ENCODE measurements at regions not wholly inside any gene's neighbourhood (a gene's known extent, or its start where the extent isn't known, plus 50 kb on each side); places are given as distances from the start of the nearest gene placed in this dataset.

DNA sequence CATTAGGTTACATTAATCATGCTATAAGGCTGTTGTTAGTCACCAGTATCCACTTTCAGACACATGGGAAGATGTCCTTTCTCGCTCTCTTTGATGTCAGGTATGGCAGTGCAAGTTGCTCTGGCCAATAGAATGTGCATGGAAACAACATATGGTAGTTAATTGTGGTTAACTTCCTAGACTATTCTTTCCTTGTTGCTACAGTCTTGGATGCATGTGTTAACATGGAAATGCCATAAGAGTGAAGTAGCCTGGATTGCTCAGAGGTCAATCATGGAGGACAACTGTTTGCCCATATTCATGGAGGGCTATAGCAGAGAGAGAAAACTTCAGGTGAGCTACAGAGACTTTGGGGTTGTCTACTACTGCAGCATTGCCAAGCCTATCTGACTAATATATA lies 245.8 kb upstream of the GAS1 start:
- H3K9me3 ChIP-seq = no peaks in the 10 kb centered on the region
- no peak for DNase-seq
- H3K36me3 ChIP-seq = no peaks in the 10 kb centered on the region
- intact Hi-C loops (cut with DNase I) = no loop called here
- H3K27me3 ChIP-seq = peaks cover 0 to 12% (median 0%) of the 10 kb centered on the region in 9 donors
- no peak overlapping the region for H3K27ac ChIP-seq
- ATAC-seq = no peak
- TF ChIP-seq, protein P1, sequence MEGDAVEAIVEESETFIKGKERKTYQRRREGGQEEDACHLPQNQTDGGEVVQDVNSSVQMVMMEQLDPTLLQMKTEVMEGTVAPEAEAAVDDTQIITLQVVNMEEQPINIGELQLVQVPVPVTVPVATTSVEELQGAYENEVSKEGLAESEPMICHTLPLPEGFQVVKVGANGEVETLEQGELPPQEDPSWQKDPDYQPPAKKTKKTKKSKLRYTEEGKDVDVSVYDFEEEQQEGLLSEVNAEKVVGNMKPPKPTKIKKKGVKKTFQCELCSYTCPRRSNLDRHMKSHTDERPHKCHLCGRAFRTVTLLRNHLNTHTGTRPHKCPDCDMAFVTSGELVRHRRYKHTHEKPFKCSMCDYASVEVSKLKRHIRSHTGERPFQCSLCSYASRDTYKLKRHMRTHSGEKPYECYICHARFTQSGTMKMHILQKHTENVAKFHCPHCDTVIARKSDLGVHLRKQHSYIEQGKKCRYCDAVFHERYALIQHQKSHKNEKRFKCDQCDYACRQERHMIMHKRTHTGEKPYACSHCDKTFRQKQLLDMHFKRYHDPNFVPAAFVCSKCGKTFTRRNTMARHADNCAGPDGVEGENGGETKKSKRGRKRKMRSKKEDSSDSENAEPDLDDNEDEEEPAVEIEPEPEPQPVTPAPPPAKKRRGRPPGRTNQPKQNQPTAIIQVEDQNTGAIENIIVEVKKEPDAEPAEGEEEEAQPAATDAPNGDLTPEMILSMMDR (IDR thresholded peaks at IDR 0.05) = no peak
- no peak for TF ChIP-seq POLR2A (IDR thresholded peaks at IDR 0.05)
- 91 to 100% (median 97%) methylated on average over 1 of the region's 1 CpG for WGBS, 4 donors
- no peaks in the 10 kb centered on the region for H3K4me1 ChIP-seq
- no peak overlapping the region for H3K4me3 ChIP-seq

DNA sequence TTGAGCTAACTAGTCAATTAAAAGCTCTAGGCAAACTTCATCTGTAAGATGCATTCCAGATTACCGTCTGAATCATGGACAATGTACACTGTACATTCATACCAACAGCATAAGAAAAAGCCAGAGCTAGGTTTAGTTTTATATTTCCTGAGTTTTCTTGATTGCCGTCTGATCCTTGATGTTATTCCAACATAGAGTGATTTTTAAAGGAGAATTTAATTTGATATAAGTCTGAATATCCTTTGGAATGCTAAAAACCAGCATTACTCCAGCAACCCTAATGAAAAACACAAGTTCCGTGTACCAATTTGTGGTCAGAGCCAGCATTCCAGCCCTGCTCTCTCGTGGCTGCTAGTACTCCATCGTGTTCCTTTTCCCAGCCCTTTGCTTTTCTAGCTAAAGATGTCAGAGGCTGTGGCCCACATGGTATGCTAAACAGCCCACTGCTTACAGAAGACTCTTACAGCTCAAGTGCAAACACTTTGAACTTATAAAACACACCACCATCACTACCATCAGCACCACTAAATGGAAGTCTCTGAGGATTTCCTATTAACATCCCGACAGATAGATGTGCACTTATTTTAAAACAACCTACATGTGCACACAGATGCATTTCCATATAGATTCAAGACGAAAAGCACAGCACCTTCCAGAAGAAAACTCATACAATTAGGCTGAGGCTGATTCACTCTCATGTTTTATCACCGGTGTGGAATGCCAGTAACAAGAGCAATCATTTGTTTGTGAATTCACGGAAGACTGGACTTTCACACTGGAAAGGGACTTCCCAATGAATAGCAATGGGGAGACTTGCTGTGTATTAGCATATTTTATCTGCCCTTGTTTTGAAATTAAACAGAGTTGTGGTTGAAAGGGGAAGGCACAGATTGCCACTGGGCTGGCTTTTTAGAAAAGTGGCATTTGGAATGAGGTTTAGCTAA lies 246.9 kb upstream of the GAS1 start:
- no peak for TF ChIP-seq POLR2A (IDR thresholded peaks at IDR 0.05)
- TF ChIP-seq, protein P1 (IDR thresholded peaks at IDR 0.05) = no peak
- Histone ChIP-seq H3K4me3 (no peak overlapping the region), H3K27ac (peak overlapping the region in 1 of 12 donors; percentile 27), H3K9me3 (no peaks in the 10 kb centered on the region), H3K36me3 (no peaks in the 10 kb centered on the region), H3K27me3 (peaks cover 0 to 16% (median 0%) of the 10 kb centered on the region in 9 donors), H3K4me1 (no peaks in the 10 kb centered on the region)
- ATAC-seq (no peak), DNase-seq (no peak)
- 69 to 74% (median 74%) methylated on average over 9 of the region's 9 CpGs for WGBS, 4 donors
- intact Hi-C loops (cut with DNase I) = no loop called here

DNA sequence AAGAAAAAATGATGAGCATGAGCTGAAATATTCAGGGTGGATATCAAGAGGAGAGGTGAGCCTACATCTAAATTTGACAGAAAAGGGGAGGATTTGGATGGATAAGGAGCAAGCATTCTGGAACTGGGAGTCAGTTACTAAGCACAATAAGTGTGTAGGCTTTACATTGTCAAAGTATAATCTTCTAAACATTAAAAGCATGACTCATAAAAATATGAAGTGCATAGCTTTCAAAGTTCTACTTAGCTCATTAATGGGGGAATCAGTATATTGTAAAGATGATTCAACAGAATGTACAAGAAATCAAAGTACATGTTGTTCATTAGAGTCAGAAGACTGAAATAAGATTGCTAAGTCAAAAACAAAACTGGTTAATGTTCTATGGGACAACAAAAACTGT lies 248.0 kb upstream of the GAS1 start:
- TF ChIP-seq POLR2A (IDR thresholded peaks at IDR 0.05) = no peak
- TF ChIP-seq, protein P1 (IDR thresholded peaks at IDR 0.05) = no peak
- no peak overlapping the region for H3K27ac ChIP-seq
- ATAC-seq (no peak), DNase-seq (no peak)
- no peak overlapping the region for H3K4me3 ChIP-seq
- no peaks in the 10 kb centered on the region for H3K9me3 ChIP-seq
- no peaks in the 10 kb centered on the region for H3K36me3 ChIP-seq
- intact Hi-C loops (cut with DNase I) = no loop called here
- H3K4me1 ChIP-seq = no peaks in the 10 kb centered on the region
- peaks cover 0 to 16% (median 0%) of the 10 kb centered on the region in 9 donors for H3K27me3 ChIP-seq

DNA sequence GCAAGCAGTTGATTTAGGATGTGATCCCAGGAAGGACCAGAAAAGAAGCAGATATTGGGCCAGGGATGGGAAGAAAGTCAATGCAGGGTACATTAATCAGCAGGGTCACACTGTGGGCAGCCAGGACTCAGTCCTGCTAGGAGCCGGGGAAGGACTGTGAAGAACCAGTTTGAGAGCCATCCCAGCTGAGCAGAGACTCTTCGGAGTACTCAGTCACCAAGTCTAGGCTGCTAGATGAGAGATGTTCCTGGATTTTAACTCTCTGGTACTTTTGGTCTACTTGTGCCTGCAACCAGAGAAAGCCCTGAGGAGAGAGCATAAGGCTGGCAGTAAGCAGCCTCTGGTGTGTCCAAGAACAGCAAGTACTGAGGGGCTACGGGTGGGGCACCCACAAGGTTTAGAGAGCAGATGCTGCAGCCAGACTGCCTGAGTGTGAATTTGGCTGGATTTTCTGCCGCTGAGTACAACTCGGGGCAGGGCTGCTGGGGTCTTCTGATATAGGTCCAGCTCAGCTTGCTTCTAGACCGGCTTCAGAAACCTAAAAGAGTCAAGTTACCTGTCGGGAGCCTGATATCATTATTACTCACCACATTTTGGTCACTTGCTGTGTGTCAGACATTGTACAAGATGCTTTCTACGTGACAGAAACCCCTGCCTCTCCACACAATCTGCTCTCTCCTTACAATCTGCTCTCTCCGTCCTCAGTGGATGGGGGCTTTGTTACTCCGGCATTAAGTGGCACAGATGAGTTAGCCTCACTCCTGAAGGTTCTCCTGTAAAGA lies 250.2 kb upstream of the GAS1 start:
- peaks cover 0 to 23% (median 0%) of the 10 kb centered on the region in 9 donors for H3K27me3 ChIP-seq
- DNase-seq (no peak), ATAC-seq (no peak)
- TF ChIP-seq, protein P1 (IDR thresholded peaks at IDR 0.05) = no peak
- no peak for TF ChIP-seq POLR2A (IDR thresholded peaks at IDR 0.05)
- H3K4me3 ChIP-seq = no peak overlapping the region
- H3K27ac ChIP-seq = no peak overlapping the region
- no peaks in the 10 kb centered on the region for H3K36me3 ChIP-seq
- no peaks in the 10 kb centered on the region for H3K4me1 ChIP-seq
- 89 to 94% (median 92%) methylated on average over 8 to 10 of the region's 10 CpGs for WGBS, 4 donors
- no peaks in the 10 kb centered on the region for H3K9me3 ChIP-seq
- intact Hi-C loops (cut with DNase I) = no loop called here

Measured in heart left ventricle (tissue), 16 donors.